NCI-H1048 (cell line): ENCODE measurements at regions not wholly inside any gene's neighbourhood (a gene's known extent, or its start where the extent isn't known, plus 50 kb on each side); places are given as distances from the start of the nearest gene placed in this dataset.

Source experiments
- DNase-seq: peaks from one replicate; lab custom pipeline; 2025; lab: John Stamatoyannopoulos, UW

GRCh38 chr10:111506266-111507034 is 429.6 kb downstream of the ADRA2A start:
- no peak for DNase-seq

DNA sequence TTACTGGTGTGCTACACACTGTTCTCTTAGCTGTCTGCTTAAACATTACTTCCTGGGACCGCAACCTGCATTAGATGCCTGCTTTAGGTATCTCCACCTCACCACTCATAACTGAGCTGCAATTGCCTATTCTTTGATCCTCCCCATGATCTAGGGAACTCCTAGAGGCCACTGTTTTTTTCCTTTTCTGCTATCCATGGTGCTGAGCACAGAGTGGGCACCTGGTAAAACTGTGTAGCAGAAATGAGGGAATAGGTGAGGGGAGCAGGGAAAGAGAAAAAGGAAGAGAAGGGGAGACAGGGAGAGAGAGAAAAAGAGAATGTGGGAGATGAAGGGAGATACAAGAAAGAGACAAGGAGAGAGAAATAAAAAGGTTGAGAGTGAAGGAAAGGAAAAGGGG is 434.9 kb downstream of the ADRA2A start:
- no peak for DNase-seq

- no peak for DNase-seq
Observed at GRCh38 chr10:111515264-111515663, 438.4 kb downstream of the ADRA2A start.

- no peak for DNase-seq
Observed at GRCh38 chr10:111515706-111516105, 438.9 kb downstream of the ADRA2A start.

DNA sequence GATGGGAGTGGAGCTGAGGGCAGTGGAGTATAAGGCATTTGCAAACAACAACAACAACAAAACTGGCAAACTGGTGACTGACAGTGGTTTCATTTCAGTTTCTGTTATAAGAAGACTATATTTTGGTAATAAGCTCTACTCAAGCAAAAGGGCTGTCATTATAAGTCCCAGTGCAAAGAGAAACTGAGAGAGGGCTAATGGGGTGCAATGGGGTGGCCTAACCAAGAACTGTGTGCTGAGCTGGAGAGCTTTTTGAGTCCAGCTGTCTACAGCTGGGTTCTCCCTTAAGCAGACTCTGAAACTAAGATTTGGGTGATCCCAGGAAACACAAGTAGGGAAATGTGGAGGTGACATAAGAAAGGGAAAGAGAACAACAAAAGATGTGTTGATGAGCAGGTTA is 439.3 kb downstream of the ADRA2A start:
- no peak for DNase-seq

- DNase-seq: no peak
Observed at GRCh38 chr10:111522141-111522540, 445.3 kb downstream of the ADRA2A start.

DNA sequence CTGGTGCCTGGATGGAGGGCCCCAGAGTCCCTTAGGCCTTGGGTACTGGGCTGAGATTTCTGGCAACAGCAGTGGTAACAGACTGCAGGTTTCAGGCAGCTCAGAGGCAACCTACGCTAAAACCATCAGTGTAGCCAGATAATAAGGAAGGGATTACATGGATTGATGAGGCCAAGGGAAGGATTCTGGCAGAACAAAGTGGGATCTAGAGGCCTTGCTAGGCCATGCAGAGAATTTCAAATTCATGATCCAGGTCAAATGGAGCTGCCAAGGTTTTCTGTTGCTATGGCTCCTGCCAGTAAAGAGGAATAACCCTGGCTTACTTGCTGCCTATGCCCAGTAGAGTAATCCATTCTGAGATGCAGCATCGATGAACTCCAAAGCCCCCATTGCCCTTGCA is 445.7 kb downstream of the ADRA2A start:
- DNase-seq: no peak

DNA sequence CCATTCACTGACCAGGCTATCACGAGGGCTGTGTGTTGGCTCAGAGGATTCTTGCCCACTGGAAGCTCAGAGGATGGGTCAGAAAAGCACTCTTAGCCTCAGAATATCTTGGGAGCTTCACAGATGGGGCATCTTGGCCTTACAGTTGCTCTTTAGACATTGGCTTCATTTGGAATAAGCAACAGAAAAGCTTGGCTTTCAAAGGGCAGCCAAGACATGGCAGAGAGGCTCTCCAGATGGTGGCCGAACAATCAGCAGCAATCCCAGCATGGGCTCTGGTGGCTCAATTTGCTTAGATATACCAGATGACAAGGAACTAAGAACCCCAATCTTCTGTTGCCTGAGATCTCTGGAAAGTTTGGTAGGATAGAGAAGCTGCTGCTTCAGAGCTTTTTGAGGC is 446.2 kb downstream of the ADRA2A start:
- no peak for DNase-seq

DNA sequence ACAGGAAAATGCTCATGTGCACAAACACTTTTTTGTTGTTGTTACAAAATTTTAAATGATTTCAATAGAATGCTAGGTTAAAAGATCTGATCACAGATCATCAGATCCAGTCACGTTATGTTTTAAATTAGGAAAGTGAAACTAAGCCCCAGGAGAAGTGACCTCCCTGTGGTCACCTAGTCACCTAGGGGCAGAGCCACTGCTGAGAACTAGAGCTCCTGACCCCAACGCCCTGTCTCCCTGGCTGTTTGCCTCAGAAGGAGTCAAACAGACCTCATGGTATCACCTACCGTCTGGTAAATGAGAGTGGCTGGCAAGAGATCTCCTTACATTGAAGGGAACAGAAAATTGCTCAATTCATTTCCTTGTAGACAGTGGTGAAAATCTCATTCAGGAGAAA is 447.3 kb downstream of the ADRA2A start:
- DNase-seq: no peak

GRCh38 chr10:111525696-111526095 is 448.9 kb downstream of the ADRA2A start:
- no peak for DNase-seq

DNA sequence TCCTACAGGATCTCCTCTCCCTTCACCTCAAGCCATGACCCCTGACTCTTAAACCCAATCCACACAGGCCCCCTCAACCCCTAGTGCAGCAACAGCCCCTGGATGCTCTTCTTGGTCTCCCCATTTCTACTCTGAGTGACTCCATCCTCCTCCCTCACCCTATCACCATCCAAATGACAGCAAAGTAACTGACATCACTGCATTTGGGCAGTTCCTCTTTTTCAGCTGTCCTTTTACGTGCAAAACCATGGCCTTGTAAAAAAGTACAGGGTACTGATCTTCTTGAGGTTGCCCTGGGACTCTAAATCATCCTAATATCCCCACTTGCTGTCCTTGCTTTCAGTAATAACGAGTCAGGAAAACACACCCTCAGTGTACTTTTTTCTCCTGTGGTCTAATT is 454.9 kb downstream of the ADRA2A start:
- DNase-seq: no peak

- no peak for DNase-seq
Observed at GRCh38 chr10:111532139-111532538, 455.3 kb downstream of the ADRA2A start.

- no peak for DNase-seq
Observed at GRCh38 chr10:111539246-111539645, 462.4 kb downstream of the ADRA2A start.

GRCh38 chr10:111543854-111544253 is 467.0 kb downstream of the ADRA2A start:
- no peak for DNase-seq

GRCh38 chr10:111545861-111546605 is 469.2 kb downstream of the ADRA2A start:
- no peak for DNase-seq

DNA sequence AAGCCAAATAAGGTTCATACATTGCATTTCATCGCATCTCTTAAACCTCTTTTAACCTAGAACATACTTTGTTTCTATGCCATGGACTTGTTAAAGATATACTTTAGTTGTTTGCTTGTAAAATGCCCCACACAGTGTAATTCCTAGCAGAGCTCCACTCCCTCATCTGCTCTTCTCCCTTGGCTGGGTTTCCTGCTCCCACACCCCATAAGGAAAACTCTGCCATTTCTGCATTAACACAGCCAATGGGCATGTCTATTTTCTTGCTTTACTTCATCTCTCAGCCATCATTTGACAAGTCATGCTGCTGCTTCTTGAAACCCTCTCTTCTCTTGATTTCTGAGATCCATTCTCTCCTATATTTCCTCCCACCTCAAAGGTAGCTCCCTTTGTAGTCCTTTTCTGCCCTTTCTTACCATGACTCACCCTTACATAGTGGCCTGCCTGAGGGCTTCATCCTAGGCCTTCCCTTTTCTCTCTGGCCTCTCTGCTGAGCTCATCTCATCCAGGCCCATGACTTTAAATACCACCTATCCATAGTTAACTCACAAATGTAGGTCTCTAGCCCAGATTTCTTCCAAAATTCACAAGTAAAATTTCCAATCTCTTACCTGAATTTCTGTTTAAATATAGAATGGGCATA is 471.4 kb downstream of the ADRA2A start:
- DNase-seq: no peak

GRCh38 chr10:111551001-111551400 is 474.2 kb downstream of the ADRA2A start:
- no peak for DNase-seq

DNA sequence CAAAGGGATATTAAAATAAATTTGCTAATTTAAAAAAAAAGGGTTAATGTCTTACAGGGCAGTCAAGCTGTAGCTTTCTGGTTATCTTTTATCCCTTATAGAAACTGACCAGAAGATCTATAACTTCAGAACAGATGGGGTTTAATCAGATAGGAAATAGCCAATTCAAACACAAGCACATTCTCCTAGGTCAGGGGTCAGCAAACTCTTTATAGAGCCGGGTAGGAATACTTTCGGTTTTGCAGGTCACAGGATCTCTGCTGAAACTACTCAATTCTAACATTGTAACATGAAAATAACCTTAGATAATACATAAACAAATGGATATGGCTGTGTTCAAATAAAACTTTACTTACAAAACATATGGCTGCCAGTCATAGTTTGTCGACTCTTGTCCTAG is 479.8 kb downstream of the ADRA2A start:
- DNase-seq: no peak

GRCh38 chr10:111558211-111558610 is 481.4 kb downstream of the ADRA2A start:
- no peak for DNase-seq

GRCh38 chr10:111560027-111560426 is 483.2 kb downstream of the ADRA2A start:
- no peak for DNase-seq

DNA sequence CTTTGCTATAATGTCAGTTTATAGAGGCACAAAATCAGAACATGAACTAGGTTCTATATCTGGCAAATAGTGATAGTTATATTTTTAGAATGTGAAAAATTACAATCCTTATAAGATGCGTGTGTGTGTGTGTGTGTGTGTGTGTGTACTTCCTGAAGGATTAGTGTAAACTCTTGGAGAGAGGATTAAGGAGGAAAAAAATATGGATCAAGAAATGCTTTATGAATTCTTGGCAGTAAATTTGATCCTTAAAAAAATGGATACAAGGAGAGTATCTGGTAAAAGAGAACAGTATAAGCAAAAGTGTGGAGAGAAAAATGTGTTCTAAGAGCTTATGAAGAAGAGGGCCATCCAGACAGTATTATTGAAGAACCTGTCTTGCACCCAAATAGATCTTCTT is 484.3 kb downstream of the ADRA2A start:
- no peak for DNase-seq

GRCh38 chr10:111565542-111565941 is 488.7 kb downstream of the ADRA2A start:
- no peak for DNase-seq

DNA sequence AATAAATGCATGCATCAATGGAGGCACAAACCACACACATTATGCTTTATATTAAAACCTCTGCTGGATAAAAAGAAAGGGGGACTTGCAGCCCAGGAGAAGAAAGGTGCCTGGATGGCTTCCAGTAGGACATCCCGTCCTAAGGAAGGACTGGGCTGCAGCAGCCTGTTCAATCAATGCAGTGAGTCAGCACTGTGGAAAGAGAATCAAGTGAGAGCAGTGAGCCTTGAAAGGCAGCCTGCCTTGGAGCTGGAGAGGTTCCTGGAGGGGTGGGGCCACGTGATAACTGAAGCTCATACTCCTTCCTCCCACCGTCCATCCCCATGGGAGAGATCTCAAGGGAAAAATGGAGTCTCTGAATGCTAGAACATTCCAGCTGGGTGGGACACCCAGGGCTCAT is 501.2 kb downstream of the ADRA2A start:
- DNase-seq: no peak
